A549 (cell line): ENCODE measurements at regions not wholly inside any gene's neighbourhood (a gene's known extent, or its start where the extent isn't known, plus 50 kb on each side); places are given as distances from the start of the nearest gene placed in this dataset.

Experiments used
- ATAC-seq, 2 experiments: fragments of 200-7000 bp in 1 of 2; fragments of >200 bp in 1 of 2; cut with Nextera tagmentation in 1 of 2; cut with Tn5 transposase in 1 of 2; 3 replicates each; pipeline versions ENCODE4 v1.8.0 to v1.9.1; 2018 to 2020; ENCODE audit warnings: mild to moderate bottlenecking in 1 of 2, moderate library complexity in 1 of 2
- CTCF ChIA-PET: fragments of 300-600 bp; sonication (Branson Sonifier 250); formaldehyde crosslinking; extraction: SDS; loops from one replicate; lab custom pipeline; 2021; ENCODE audit warnings: antibody characterized with exemption, inconsistent platforms; lab: Yijun Ruan, JAX
- POLR2A ChIA-PET: fragments of 350-600 bp; formaldehyde crosslinking; extraction: SDS; loops from one replicate; lab custom pipeline; 2021; ENCODE audit warnings: antibody characterized with exemption, inconsistent platforms; lab: Yijun Ruan, JAX
- DNase-seq, 2 experiments: peaks; one replicate each; pipeline versions ENCODE4 v3.0.0 to v3.0.0-alpha.2; 2011 to 2016; ENCODE audit warnings: low read depth in 1 of 2, low spot score in 1 of 2
- FAIRE-seq: peaks from 2 replicates; lab custom pipeline; 2011; peaks lifted over from hg19 to GRCh38; lab: Jason Lieb, UNC
- H3K27ac ChIP-seq, 2 experiments: fragments of >200 bp; sonication (Bioruptor Twin); formaldehyde crosslinking; 3 replicates each; pipeline ENCODE4 v1.5.1; 2016 to 2017
- H3K4me1 ChIP-seq: fragments of >200 bp; sonication (Bioruptor Twin); formaldehyde crosslinking; 3 replicates; pipeline ENCODE4 v1.6.1; 2016
- H3K4me2 ChIP-seq: fragments of >200 bp; sonication (Bioruptor Twin); formaldehyde crosslinking; 3 replicates; pipeline ENCODE4 v1.6.1; 2016
- H3K4me3 ChIP-seq: fragments of >200 bp; sonication (Bioruptor Twin); formaldehyde crosslinking; 3 replicates; pipeline ENCODE4 v1.5.1; 2016
- H3K9me3 ChIP-seq: fragments of >200 bp; sonication (Bioruptor Twin); formaldehyde crosslinking; 3 replicates; pipeline ENCODE4 v1.6.1; 2016
- ATOH8 ChIP-seq: fragments of 250-450 bp; sonication (Bioruptor Pico); IDR thresholded peaks from 2 replicates; pipeline ENCODE4 v1.5.0; 2020; ENCODE audit warnings: low read depth, mild to moderate bottlenecking, moderate library complexity
- CBX8 ChIP-seq: fragments of 200-600 bp; sonication (generic); IDR thresholded peaks from 2 replicates; pipeline ENCODE4 v1.6.1; 2016
- CHD4 ChIP-seq: fragments of 200-600 bp; sonication (generic); IDR thresholded peaks from 2 replicates; pipeline ENCODE4 v1.6.1; 2016; ENCODE audit warnings: antibody characterized with exemption, mild to moderate bottlenecking, borderline replicate concordance
- E2F6 ChIP-seq: IDR thresholded peaks from 2 replicates; pipeline ENCODE4 v1.6.1; 2012; ENCODE audit warnings: low read depth, borderline replicate concordance
- FOSL2 ChIP-seq, 2 experiments: fragments of 450-650 bp in 1 of 2; fragments of >200 bp in 1 of 2; sonication (Bioruptor Twin) in 1 of 2; formaldehyde crosslinking; IDR thresholded peaks; 2 replicates each; pipeline versions ENCODE4 v1.5.0 to v1.6.1; 2016 to 2020; ENCODE audit warnings: mild to moderate bottlenecking in 1 of 2, moderate library complexity in 1 of 2
- HEYL ChIP-seq: fragments of 250-450 bp; sonication (Bioruptor Pico); IDR thresholded peaks from 2 replicates; pipeline ENCODE4 v1.8.0; 2021; ENCODE audit warnings: mild to moderate bottlenecking, moderate library complexity
- HOXA7 ChIP-seq: fragments of 250-450 bp; sonication (Bioruptor Pico); IDR thresholded peaks from 2 replicates; pipeline ENCODE4 v1.5.0; 2020; ENCODE audit warnings: mild to moderate bottlenecking, moderate library complexity
- HOXB5 ChIP-seq: fragments of 250-450 bp; sonication (Bioruptor Pico); IDR thresholded peaks from 2 replicates; pipeline ENCODE4 v1.5.0; 2020; ENCODE audit warnings: mild to moderate bottlenecking, moderate library complexity
- KDM5A ChIP-seq: fragments of 200-600 bp; sonication (generic); IDR thresholded peaks from 2 replicates; pipeline ENCODE4 v1.6.1; 2016; ENCODE audit warnings: antibody characterized with exemption, mild to moderate bottlenecking
- MAZ ChIP-seq: fragments of 150-350 bp; IDR thresholded peaks from 2 replicates; pipeline ENCODE4 v1.6.1; 2014; ENCODE audit warnings: antibody characterized with exemption, low read depth, low read length, borderline replicate concordance
- MYC ChIP-seq: IDR thresholded peaks from 2 replicates; pipeline ENCODE4 v1.6.1; 2012; ENCODE audit warnings: mild to moderate bottlenecking, inconsistent platforms, low read length, improper control_type of control experiment, borderline replicate concordance
- NPAS2 ChIP-seq: fragments of 250-450 bp; sonication (Bioruptor Pico); IDR thresholded peaks from 2 replicates; pipeline ENCODE4 v1.8.0; 2022; ENCODE audit warnings: mild to moderate bottlenecking, moderate library complexity, borderline replicate concordance
- PHF8 ChIP-seq: fragments of 200-600 bp; sonication (generic); IDR thresholded peaks from 2 replicates; pipeline ENCODE4 v1.6.1; 2016; ENCODE audit warnings: low read depth, mild to moderate bottlenecking, antibody characterized with exemption, moderate library complexity, borderline replicate concordance
- POLR2A ChIP-seq: IDR thresholded peaks from 2 replicates; pipeline ENCODE4 v1.6.1; 2012; ENCODE audit warnings: mild to moderate bottlenecking, low read length
- POLR2AphosphoS2 ChIP-seq: conservative IDR thresholded peaks from 2 replicates; pipeline ENCODE4 v1.6.1; 2012; ENCODE audit warnings: low read length, improper control_type of control experiment, inconsistent platforms
- TFCP2L1 ChIP-seq: fragments of 250-450 bp; sonication (Bioruptor Pico); IDR thresholded peaks from 2 replicates; pipeline ENCODE4 v1.5.0; 2021; ENCODE audit warnings: mild to moderate bottlenecking
- TP53 ChIP-seq: fragments of 250-450 bp; sonication (Bioruptor Pico); IDR thresholded peaks from 2 replicates; pipeline ENCODE4 v1.5.0; 2021; ENCODE audit warnings: mild to moderate bottlenecking, moderate library complexity
- ZC3H11A ChIP-seq: fragments of 450-650 bp; IDR thresholded peaks from 2 replicates; pipeline ENCODE4 v1.6.1; 2014; ENCODE audit warnings: antibody characterized with exemption, mild to moderate bottlenecking
- ZNF302 ChIP-seq: fragments of 250-450 bp; sonication (Bioruptor Pico); IDR thresholded peaks from 2 replicates; pipeline ENCODE4 v1.9.0; 2021; ENCODE audit warnings: inconsistent platforms, mild to moderate bottlenecking, moderate library complexity
- WGBS: methylation state at CpG from one replicate; pipeline ENCODE4 v1.1.6; 2017; ENCODE audit errors: missing lambda C conversion rate; 5-methylcytosine and 5-hydroxymethylcytosine counted together

- TF ChIP-seq HOXB5, result no peak
Observed at GRCh38 chr1:59176471-59176870, 120.4 kb upstream of the FGGY start (continued).

GRCh38 chr1:59177756-59178155, 119.1 kb upstream of the FGGY start:
- Histone ChIP-seq H3K9me3 (no peaks in the 10 kb centered on the region), H3K4me3 (no peak overlapping the region), H3K4me2 (no peak overlapping the region), H3K27ac (no peak overlapping the region), H3K4me1 (peaks cover 14% of the 10 kb centered on the region; the same call in 2 of the 3 replicates)
- WGBS, result 79% methylated on average over 2 of the region's 2 CpGs
- ChIA-PET POLR2A (no interaction called here), CTCF (no interaction called here)
- TF ChIP-seq TP53 (CRISPR knock-in tag), result no peak
- no peak for TF ChIP-seq HEYL
- DNase-seq (no peak), ATAC-seq (no peak), FAIRE-seq (no peak)

GRCh38 chr1:59178339-59179187, 118.3 kb upstream of the FGGY start:
- Histone ChIP-seq H3K4me2 (no peak overlapping the region), H3K27ac (no peak overlapping the region)
- POLR2A ChIA-PET, result no interaction called here

GRCh38 chr1:59179673-59180072, 117.2 kb upstream of the FGGY start:
- no peak overlapping the region for H3K27ac ChIP-seq
- no peak for TF ChIP-seq ZC3H11A
- TF ChIP-seq MYC, result no peak
- TF ChIP-seq FOSL2 (IDR thresholded peaks at IDR 0.05), result no peak
- no peak for TF ChIP-seq FOSL2 (CRISPR knock-in tag; IDR thresholded peaks at IDR 0.05)
- no peak for TF ChIP-seq ATOH8
- TF ChIP-seq CHD4, result no peak
- no peak for TF ChIP-seq KDM5A
- no peak for TF ChIP-seq E2F6
- no peak for TF ChIP-seq NPAS2 (CRISPR knock-in tag)
- no peak for TF ChIP-seq ZNF302 (CRISPR knock-in tag)
- no peak for TF ChIP-seq MAZ
- TF ChIP-seq CBX8, result no peak
- no peak for TF ChIP-seq PHF8
- TF ChIP-seq, all 56 proteins: peak for 0
- FAIRE-seq (no peak), DNase-seq (no peak), ATAC-seq (no peak)
- ChIA-PET CTCF (interaction anchor here (1.2 kb wide), 1 partner anchor 15 kb away, joined by 3 read pairs; no protein-coding TSS in a partner anchor), POLR2A (no interaction called here)
- H3K9me3 ChIP-seq, result no peaks in the 10 kb centered on the region
- 52% methylated on average over 1 of the region's 1 CpG for WGBS
- H3K4me3 ChIP-seq, result no peak overlapping the region
- no peaks in the 10 kb centered on the region for H3K4me1 ChIP-seq
- H3K4me2 ChIP-seq, result no peak overlapping the region

More at GRCh38 chr1:59178339-59179187, 118.3 kb upstream of the FGGY start:
- no peak for ATAC-seq
- 82% methylated on average over 4 of the region's 4 CpGs for WGBS
- H3K9me3 ChIP-seq, result no peaks in the 10 kb centered on the region
- H3K4me3 ChIP-seq, result no peak overlapping the region
- no peak for FAIRE-seq
- no peak for TF ChIP-seq HOXA7
- no peak for TF ChIP-seq POLR2A
- no peak for TF ChIP-seq TFCP2L1
- no peak for TF ChIP-seq POLR2AphosphoS2
- TF ChIP-seq, all 56 proteins: peak for 0
- CTCF ChIA-PET, result no interaction called here
- H3K4me1 ChIP-seq, result peaks cover 8% of the 10 kb centered on the region; the same call in 1 of the 3 replicates
- no peak for DNase-seq
